ENCODE measurements at regions not wholly inside any gene's neighbourhood (a gene's known extent, or its start where the extent isn't known, plus 50 kb on each side); places are given as distances from the start of the nearest gene placed in this dataset.

- no peak overlapping the region for H3K4me3 ChIP-seq (ENCODE audit: low read depth, low read length, poor library complexity, severe bottlenecking)
- no TSS peak for BruUV-seq (replicated peaks)
- TF ChIP-seq EZH2 (IDR thresholded peaks at IDR 0.05; ENCODE audit: borderline replicate concordance, low read depth, low read length, poor library complexity, severe bottlenecking): no peak
- no peak for TF ChIP-seq CTCF (conservative IDR thresholded peaks at IDR 0.05; ENCODE audit: low read depth, low read length)
- no peaks in the 10 kb centered on the region for H3K9me3 ChIP-seq (ENCODE audit: low read depth, low read length, poor library complexity, severe bottlenecking)
- CTCF ChIA-PET: no interaction called here
- no peak overlapping the region for H3K27ac ChIP-seq (ENCODE audit: low read depth, low read length, poor library complexity, severe bottlenecking)
- H3K27me3 ChIP-seq (replicated peaks; ENCODE audit: insufficient read depth, low read depth, low read length, poor library complexity): no peaks in the 10 kb centered on the region
- intact Hi-C loops (cut with micrococcal nuclease; ENCODE audit: unreplicated experiment): no loop called here
- no peak for DNase-seq (ENCODE audit: low spot score)
- no peaks in the 10 kb centered on the region for H3K36me3 ChIP-seq (ENCODE audit: insufficient read depth, low read length, poor library complexity, severe bottlenecking)
- H3K4me1 ChIP-seq (ENCODE audit: insufficient read depth, low read length, poor library complexity, severe bottlenecking): no peaks in the 10 kb centered on the region
- POLR2A ChIA-PET (ENCODE audit: low non-redundant PET): no interaction called here
Observed at GRCh38 chr5:82835488-82835887, 241.7 kb downstream of the TMEM167A start.

GRCh38 chr5:82834151-82834550 lies 243.0 kb downstream of the TMEM167A start:
- no peak for DNase-seq (ENCODE audit: low spot score)
- POLR2A ChIA-PET (ENCODE audit: low non-redundant PET): no interaction called here
- Histone ChIP-seq H3K4me1 (ENCODE audit: insufficient read depth, low read length, poor library complexity, severe bottlenecking) (no peaks in the 10 kb centered on the region), H3K4me3 (ENCODE audit: low read depth, low read length, poor library complexity, severe bottlenecking) (no peak overlapping the region), H3K27me3 (replicated peaks; ENCODE audit: insufficient read depth, low read depth, low read length, poor library complexity) (no peaks in the 10 kb centered on the region), H3K36me3 (ENCODE audit: insufficient read depth, low read length, poor library complexity, severe bottlenecking) (no peaks in the 10 kb centered on the region), H3K27ac (ENCODE audit: low read depth, low read length, poor library complexity, severe bottlenecking) (no peak overlapping the region), H3K9me3 (ENCODE audit: low read depth, low read length, poor library complexity, severe bottlenecking) (no peaks in the 10 kb centered on the region)
- intact Hi-C loops (cut with micrococcal nuclease; ENCODE audit: unreplicated experiment): no loop called here
- no TSS peak for BruUV-seq (replicated peaks)
- CTCF ChIA-PET: no interaction called here
- TF ChIP-seq EZH2 (IDR thresholded peaks at IDR 0.05; ENCODE audit: borderline replicate concordance, low read depth, low read length, poor library complexity, severe bottlenecking): no peak
- TF ChIP-seq CTCF (conservative IDR thresholded peaks at IDR 0.05; ENCODE audit: low read depth, low read length): no peak

- H3K27me3 ChIP-seq (replicated peaks; ENCODE audit: insufficient read depth, low read depth, low read length, poor library complexity): no peaks in the 10 kb centered on the region
- CTCF ChIA-PET: no interaction called here
- intact Hi-C loops (cut with micrococcal nuclease; ENCODE audit: unreplicated experiment): no loop called here
Observed at GRCh38 chr5:82833277-82833676, 243.9 kb downstream of the TMEM167A start.

More at GRCh38 chr5:82833277-82833676, 243.9 kb downstream of the TMEM167A start:
- H3K27ac ChIP-seq (ENCODE audit: low read depth, low read length, poor library complexity, severe bottlenecking): no peak overlapping the region
- POLR2A ChIA-PET (ENCODE audit: low non-redundant PET): no interaction called here
- no peaks in the 10 kb centered on the region for H3K36me3 ChIP-seq (ENCODE audit: insufficient read depth, low read length, poor library complexity, severe bottlenecking)
- no peak for DNase-seq (ENCODE audit: low spot score)
- H3K4me1 ChIP-seq (ENCODE audit: insufficient read depth, low read length, poor library complexity, severe bottlenecking): no peaks in the 10 kb centered on the region
- TF ChIP-seq CTCF (conservative IDR thresholded peaks at IDR 0.05; ENCODE audit: low read depth, low read length): no peak
- no peak for TF ChIP-seq EZH2 (IDR thresholded peaks at IDR 0.05; ENCODE audit: borderline replicate concordance, low read depth, low read length, poor library complexity, severe bottlenecking)
- H3K4me3 ChIP-seq (ENCODE audit: low read depth, low read length, poor library complexity, severe bottlenecking): no peak overlapping the region
- no peaks in the 10 kb centered on the region for H3K9me3 ChIP-seq (ENCODE audit: low read depth, low read length, poor library complexity, severe bottlenecking)
- BruUV-seq (replicated peaks): no TSS peak

Data from A673 (cell line).